HG02571 (cell line): ENCODE measurements at regions not wholly inside any gene's neighbourhood (a gene's known extent, or its start where the extent isn't known, plus 50 kb on each side); places are given as distances from the start of the nearest gene placed in this dataset.
"Not testable (repeated sequence)": the region's sequence is repeated elsewhere in the genome, so short reads cannot be mapped to it uniquely, and the experiment has no call there.

Experiments
- ATAC-seq: cut with Tn5 transposase; IDR thresholded peaks from one replicate; pipeline ENCODE4 v1.9.1; 2021; ENCODE audit warnings: mild to moderate bottlenecking, moderate library complexity; ENCODE audit not compliant: unreplicated experiment

DNA sequence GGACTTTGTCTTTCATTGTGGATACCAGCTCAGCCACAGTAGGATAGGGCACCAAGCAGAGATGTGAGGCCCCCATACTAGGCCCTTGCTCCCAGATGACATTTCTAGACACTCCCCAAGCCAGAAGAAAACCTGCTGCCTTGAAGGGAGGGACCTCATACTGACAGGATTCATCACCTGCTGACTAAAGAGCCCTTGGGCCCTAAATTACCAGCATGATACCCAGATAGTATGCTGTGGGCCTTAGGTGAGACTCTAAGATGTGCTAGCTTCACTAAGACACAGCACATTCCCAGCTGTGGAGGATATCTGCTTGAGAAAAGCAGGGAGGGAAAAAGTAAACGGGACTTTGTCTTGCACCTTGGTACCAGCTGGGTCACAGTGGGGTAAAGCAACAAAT lies 324.0 kb downstream of the TBL1XR1 start:
- ATAC-seq: no peak

DNA sequence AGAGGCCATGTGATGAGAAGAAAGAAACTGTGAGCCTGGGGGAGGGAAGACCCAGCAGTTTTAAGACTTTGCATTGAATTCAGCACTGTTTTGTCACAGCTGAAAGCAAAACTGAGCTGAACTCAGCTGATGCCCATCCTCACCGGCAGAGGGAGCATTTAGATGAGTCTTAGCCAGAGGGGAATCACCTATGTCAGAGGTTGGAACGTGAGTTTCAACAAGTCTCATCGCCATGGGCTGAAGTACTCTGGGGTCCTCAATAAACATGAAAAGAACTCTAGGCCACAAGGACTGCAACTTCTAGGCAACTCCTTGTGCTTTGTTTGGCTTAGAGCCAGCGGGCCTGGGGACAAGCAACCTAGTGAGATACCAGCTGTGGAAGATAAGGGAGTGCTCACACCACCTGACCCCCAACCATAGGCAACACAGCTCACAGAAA lies 324.5 kb downstream of the TBL1XR1 start:
- ATAC-seq: peak; percentile 96

GRCh38 chr3:176870451-176870850 lies 326.8 kb downstream of the TBL1XR1 start:
- ATAC-seq: no peak

- ATAC-seq: no peak
Observed at GRCh38 chr3:176867681-176868663, 329.3 kb downstream of the TBL1XR1 start.

DNA sequence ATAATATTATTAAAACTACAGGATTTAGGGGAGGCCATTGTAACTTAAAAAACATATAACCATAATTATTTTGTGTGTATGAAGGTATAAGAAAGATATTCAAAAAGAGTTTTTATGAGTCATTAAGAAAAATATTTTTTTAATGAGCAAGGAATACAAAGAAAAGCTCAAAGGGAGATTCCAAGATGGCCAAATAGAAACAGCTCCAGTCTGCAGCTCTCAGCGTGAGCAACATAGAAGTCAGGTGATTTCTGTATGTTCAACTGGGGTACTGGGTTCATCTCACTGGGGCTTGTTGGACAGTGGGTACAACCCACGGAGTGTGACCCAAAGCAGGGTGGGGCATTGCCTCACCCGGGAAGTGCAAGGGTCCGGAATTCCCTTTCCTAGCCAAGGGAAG lies 336.1 kb downstream of the TBL1XR1 start:
- ATAC-seq: no peak

GRCh38 chr3:176856721-176857120 lies 340.6 kb downstream of the TBL1XR1 start:
- ATAC-seq: no peak

DNA sequence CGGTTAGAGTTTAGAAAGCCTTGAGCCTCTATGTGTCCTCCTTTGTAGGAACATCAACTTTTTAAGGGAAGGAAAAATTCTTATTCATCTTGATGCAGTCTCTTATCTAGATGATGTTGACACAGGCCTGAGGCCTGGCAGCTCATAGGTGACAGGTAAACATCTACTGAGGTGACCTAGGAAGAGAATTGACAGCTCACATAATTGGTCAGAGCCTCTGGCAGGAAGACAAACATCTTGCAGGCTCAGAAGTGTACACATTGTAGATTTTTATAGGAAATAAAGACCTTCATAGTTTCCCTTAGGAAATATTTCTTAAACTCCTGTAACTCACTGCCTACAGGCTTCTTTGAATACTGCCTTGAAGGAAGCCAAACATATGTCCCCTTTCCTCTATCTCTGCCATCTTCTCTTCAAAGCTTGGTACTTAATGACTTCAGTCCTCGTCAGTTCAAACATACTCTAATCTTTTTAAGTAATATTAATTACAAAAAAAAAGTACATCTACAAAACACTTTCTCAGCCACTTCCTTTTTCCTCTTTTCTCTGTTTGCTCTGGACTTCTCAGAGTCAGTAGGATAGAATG lies 341.3 kb downstream of the TBL1XR1 start:
- no peak for ATAC-seq

GRCh38 chr3:176855213-176855612 lies 342.1 kb downstream of the TBL1XR1 start:
- no peak for ATAC-seq

DNA sequence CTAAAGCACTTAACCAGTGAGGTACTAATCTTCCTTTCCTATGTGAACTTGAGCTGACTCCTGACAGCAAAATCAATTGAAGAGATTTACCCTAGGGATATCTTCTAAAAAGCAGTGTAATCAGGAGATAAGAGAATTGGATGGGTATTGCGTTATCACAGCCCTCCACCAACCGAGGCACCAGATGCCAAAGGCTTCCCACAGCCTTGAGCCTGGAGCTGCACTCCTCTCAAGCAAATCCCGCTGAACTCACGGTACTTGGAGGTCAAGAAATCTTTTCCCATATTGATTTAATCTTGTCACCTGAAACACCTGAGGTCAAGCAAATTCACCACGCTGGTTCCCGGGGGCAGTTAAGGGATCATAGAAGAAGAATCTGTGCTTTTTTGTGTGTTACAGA lies 346.8 kb downstream of the TBL1XR1 start:
- ATAC-seq: no peak

- ATAC-seq: no peak
Observed at GRCh38 chr3:176848431-176849214, 348.7 kb downstream of the TBL1XR1 start.

- no peak for ATAC-seq
Observed at GRCh38 chr3:176842914-176843313, 354.4 kb downstream of the TBL1XR1 start.

- ATAC-seq: no peak
Observed at GRCh38 chr3:176840641-176841286, 356.5 kb downstream of the TBL1XR1 start.

DNA sequence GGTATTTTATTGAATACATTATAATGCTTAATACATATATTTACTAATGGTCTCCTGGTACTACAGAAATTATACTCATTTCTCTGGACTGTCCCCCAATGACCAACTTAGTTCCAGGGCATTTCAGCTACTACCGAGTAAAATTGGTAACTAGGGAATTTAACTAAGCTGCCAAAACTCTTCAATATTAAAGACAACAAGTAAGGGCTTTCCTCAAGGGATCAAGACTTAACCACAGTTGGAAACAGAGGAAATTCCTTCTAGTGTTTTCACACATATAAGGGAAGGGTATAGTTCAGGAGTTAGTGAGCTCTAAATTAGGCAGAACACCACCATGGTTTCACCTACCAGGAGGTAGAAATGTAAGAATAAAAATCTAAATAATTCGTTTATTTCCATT lies 357.4 kb downstream of the TBL1XR1 start:
- no peak for ATAC-seq

GRCh38 chr3:176839466-176839865 lies 357.8 kb downstream of the TBL1XR1 start:
- no peak for ATAC-seq

GRCh38 chr3:176827244-176827643 lies 370.0 kb downstream of the TBL1XR1 start:
- not testable (repeated sequence) for ATAC-seq

DNA sequence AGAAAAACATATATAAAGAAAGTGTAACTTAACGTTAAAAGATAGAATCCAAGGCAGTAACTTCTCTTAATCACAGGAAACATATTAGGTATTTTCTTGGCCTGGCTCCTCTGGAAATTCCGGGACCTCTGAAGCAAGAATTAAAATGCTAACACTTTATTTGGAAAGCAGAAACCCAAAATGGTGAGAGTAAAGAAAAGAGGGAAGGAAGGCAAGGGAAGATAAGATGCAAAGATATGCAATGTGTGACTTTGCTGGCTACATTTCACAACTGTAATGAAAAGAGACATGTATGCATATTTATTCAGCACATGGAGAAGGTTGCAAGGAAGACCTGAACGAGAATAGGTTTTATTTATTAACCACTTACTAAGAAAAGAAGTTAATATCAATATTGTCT lies 372.5 kb downstream of the TBL1XR1 start:
- ATAC-seq: no peak

- no peak for ATAC-seq
Observed at GRCh38 chr3:176820764-176821163, 376.5 kb downstream of the TBL1XR1 start.

- ATAC-seq: no peak
Observed at GRCh38 chr3:176816937-176817336, 380.3 kb downstream of the TBL1XR1 start.

- peak; percentile 82 for ATAC-seq
Observed at GRCh38 chr3:176814285-176814684, 383.0 kb downstream of the TBL1XR1 start.

DNA sequence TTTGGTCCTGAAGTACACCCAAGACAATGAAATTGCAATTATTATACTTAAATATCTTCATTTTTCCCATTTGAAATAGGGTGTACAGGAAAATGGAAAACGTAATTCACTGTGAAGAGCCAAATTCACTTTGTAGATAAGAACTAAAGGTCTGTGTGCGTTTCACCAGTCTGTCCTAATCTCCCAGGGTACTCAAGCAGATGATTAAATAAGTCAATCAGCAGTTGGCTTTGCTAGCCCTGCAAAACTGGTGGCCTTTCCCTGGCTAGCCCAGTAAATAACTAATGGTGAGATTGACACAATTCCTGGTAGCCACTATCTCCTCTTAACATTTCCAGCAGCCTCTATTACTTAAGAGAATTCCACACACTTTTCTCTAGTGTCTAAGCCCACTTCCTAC lies 389.3 kb downstream of the TBL1XR1 start:
- no peak for ATAC-seq

DNA sequence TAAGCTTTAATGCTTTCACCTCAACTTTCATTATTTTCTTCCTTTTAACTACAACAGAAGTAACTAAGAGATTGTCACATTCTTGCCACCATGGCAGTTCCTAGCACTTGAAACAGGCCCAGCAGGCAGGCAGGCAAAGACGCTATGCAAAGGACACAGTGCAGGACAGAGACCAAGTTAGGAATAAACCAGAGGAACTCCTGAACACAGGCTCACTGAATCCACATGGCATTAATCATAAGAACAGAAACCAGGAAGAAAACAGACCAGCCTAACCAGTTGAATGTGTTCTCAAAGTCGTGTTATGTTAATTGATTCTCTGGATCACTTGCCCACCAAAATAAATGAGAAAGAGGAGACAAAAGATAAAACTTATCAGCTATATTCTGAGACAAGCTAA lies 397.6 kb downstream of the TBL1XR1 start:
- ATAC-seq: no peak
